GM13977 (cell line): ENCODE measurements at regions not wholly inside any gene's neighbourhood (a gene's known extent, or its start where the extent isn't known, plus 50 kb on each side); places are given as distances from the start of the nearest gene placed in this dataset.

Source experiments
- DNase-seq: peaks from one replicate; pipeline ENCODE4 v3.0.0; 2012; ENCODE audit warnings: low spot score
- CTCF ChIP-seq: IDR thresholded peaks from 2 replicates; pipeline ENCODE4 v1.5.1; 2012; ENCODE audit warnings: mild to moderate bottlenecking, control low read depth; ENCODE audit not compliant: insufficient read depth; ENCODE audit errors: extremely low read depth, missing control alignments
- in situ Hi-C: fragments of 300-500 bp; cut with MboI; formaldehyde crosslinking; loops from one replicate; pipeline ENCODE4 v1.12.0; 2022; ENCODE audit warnings: low sequenced_read_pairs, low pct_unique_long_range_greater_than_20kb, mixed read lengths, inconsistent platforms; ENCODE audit not compliant: unreplicated experiment

- in situ Hi-C loops: no loop called here
- no peak for TF ChIP-seq CTCF
- no peak for DNase-seq
Observed at GRCh38 chr6:50958148-50958697, 139.6 kb downstream of the TFAP2B start.

DNA sequence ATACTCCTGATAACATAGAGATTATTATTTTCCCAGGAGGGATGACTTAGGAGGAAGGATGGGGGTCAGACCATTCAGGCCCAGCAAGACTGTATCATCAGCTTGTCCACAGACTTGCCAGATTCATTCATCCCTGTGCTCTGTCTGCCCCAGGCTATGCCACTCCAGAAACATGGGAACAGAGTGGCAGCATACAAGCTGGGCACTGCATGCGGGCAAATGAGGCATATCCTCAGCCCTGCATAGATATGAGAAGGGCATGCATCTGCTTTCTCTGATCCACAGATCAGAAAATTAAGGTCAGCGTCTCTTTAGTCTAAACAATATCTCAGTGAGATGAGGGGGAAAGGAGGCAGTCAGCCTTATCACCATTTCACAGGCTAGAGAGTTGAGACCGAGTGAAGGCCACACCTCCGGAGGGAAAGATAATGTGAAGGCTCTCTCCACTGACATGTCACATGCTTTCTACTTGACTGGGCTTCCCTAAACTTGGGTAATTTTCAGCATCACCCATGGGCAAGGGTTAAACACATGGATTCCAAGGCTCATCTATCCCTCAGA, 140.5 kb downstream of the TFAP2B start:
- DNase-seq: no peak
- in situ Hi-C loops: no loop called here
- TF ChIP-seq CTCF: no peak

- no peak for DNase-seq
- in situ Hi-C loops: no loop called here
- TF ChIP-seq CTCF: no peak
Observed at GRCh38 chr6:50961611-50962010, 142.9 kb downstream of the TFAP2B start.

DNA sequence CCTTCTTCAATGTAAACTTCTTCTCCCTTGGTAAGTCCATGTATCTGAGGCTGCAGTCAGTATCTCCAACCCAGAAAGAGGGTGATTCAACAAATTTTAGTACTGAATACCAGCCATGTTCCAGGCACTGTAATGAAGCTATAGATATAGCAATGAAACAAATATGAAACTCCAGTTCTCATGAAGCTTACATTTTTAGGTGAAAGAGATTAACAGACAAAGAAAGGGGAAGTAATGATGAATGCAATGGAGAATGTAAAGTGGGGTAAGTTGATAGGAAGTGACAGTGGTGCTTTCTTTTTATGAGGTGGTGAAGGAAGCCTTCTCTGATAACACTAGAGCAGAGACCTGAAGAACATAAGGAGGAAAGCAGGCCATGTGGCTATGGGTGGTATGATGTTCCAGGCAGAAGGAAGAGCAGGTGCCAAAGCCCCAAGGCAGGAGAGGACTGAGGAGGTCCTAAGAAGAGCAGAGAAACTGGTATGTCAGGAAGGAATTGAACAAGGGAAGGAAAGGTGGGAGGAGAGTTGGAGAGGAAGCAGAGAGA, 143.6 kb downstream of the TFAP2B start:
- in situ Hi-C loops: no loop called here
- no peak for TF ChIP-seq CTCF
- DNase-seq: no peak

DNA sequence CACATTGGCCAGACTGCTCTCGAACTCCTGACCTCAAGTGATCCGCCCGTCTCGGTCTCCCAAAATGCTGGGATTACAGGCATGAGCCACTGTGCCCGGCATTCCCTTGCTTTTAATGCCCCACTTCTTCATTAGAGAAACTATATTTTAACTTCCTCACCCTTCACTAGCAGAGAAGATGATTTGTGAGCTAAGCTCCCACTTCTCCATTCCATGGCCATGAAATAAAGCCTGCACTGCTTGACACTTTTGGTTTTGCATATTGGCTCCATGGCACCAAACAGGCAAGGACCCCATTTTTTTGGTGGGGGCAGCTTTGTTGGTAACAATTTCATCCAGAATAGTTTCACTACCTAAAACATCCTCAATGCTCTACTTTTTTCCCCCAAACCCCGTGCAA, 145.3 kb downstream of the TFAP2B start:
- in situ Hi-C loops: no loop called here
- no peak for TF ChIP-seq CTCF
- no peak for DNase-seq

DNA sequence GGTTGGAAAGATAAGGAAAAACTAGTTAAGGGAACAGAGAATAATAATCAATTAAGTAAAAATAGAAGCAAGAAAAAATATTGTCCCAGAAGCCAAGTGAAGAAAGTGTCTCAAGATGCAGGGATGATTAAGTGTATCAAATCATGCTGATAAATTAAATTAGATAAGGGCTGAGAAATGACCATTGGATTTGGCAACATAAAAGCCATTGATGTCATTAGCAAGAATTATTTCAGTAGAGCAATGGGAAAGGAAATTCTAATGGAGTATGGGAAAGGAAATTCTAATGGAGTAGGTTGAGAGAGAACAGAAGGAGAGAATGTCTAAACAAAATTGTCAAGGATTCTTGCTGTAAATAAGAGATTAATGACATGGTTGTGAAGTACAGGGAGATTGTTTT, 146.8 kb downstream of the TFAP2B start:
- TF ChIP-seq CTCF: no peak
- no peak for DNase-seq
- in situ Hi-C loops: no loop called here
